IPS-20b (cell line): ENCODE measurements at regions not wholly inside any gene's neighbourhood (a gene's known extent, or its start where the extent isn't known, plus 50 kb on each side); places are given as distances from the start of the nearest gene placed in this dataset.

Experiments
- H3K27ac ChIP-seq: one replicate; pipeline ENCODE4 v1.5.1; 2013; ENCODE audit warnings: low read length
- H3K27me3 ChIP-seq: 2 replicates; pipeline ENCODE4 v1.6.1; 2013; ENCODE audit warnings: mild to moderate bottlenecking, low read length, inconsistent platforms; ENCODE audit not compliant: insufficient read depth
- H3K36me3 ChIP-seq: 2 replicates; pipeline ENCODE4 v1.6.1; 2013; ENCODE audit warnings: low read depth, mild to moderate bottlenecking, inconsistent platforms, low read length, moderate library complexity; ENCODE audit not compliant: insufficient read depth
- H3K4me1 ChIP-seq: 2 replicates; pipeline ENCODE4 v1.6.1; 2013; ENCODE audit warnings: mild to moderate bottlenecking, control low read depth, inconsistent platforms, low read length, moderate library complexity; ENCODE audit not compliant: insufficient read depth
- H3K4me3 ChIP-seq: 2 replicates; pipeline ENCODE4 v1.5.1; 2013; ENCODE audit warnings: mild to moderate bottlenecking, low read length, inconsistent platforms
- H3K9ac ChIP-seq: 2 replicates; pipeline ENCODE4 v1.6.1; 2013; ENCODE audit warnings: low read depth, mild to moderate bottlenecking, inconsistent platforms, low read length, moderate library complexity
- H3K9me3 ChIP-seq: 2 replicates; pipeline ENCODE4 v1.6.1; 2013; ENCODE audit warnings: mild to moderate bottlenecking, low read depth, low read length, inconsistent platforms; ENCODE audit not compliant: insufficient read depth

DNA sequence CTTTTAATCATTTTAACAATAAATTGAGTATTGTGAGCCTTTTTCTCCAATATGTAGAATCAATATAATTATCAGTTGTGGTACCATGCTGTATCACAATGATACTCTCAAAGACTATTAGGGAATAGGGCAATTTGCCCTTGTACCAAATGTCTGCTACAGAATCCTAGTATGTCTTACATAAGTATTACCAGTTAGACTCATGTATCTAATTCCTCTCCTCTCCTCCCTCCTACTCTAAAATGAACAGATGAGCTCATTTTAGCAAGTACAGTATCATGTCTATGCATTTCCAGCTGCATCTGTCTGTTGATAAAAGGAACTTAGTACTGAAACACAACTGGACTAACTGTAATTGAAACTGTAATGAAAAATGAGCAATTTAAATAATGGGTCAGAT is 124.3 kb upstream of the ATP11B start:
- no peaks in the 10 kb centered on the region for H3K27me3 ChIP-seq
- H3K4me3 ChIP-seq: no peak overlapping the region
- 0 out of 2 replicates have a peak, but pooled peaks cover 3% of the 10 kb centered on the region for H3K4me1 ChIP-seq
- H3K9ac ChIP-seq: no peak overlapping the region
- H3K36me3 ChIP-seq: no peaks in the 10 kb centered on the region
- no peaks in the 10 kb centered on the region for H3K9me3 ChIP-seq
- no peak overlapping the region for H3K27ac ChIP-seq

DNA sequence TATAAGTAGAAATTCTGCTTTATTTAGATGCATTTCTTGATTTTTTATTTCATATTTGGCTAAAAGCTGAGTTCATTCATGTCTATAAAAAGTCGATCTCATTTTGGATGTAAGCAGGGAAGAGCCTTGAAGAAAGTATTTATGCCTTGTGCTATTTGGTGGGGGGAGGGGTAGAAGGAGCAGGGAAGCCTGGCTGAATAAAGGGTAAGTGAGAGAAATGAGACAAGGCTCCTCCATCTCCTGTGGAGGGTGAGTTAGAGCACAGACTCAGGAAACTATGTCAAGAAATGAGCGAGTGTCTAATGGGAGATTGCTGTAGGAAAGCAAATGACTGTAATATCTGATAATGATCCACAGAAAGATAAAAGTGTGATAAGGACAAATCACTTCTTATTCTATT is 121.8 kb upstream of the ATP11B start:
- Histone ChIP-seq H3K36me3 (no peaks in the 10 kb centered on the region), H3K27ac (no peak overlapping the region), H3K9ac (no peak overlapping the region), H3K4me3 (no peak overlapping the region), H3K9me3 (no peaks in the 10 kb centered on the region), H3K27me3 (no peaks in the 10 kb centered on the region), H3K4me1 (0 out of 2 replicates have a peak, but pooled peaks cover 3% of the 10 kb centered on the region)

DNA sequence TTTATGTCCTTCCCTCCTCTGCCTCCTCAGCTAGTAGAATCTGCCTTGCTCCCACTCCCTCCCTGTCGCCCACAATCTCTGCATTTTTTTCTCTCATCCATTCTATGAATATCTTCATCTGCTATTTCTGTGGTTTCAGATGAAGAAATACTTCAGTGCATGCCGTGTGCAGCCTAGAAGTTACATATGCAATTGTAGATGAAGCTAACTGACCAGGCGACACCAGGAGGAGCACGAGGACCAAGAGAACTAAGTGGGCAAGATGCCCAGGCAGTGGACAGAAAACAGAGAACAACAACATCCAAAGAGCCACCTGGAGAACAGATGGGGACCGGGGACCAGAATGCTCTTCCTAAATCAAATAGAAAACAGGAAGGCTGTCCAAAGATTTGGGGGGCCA is 121.4 kb upstream of the ATP11B start:
- H3K27ac ChIP-seq: no peak overlapping the region
- H3K9me3 ChIP-seq: no peaks in the 10 kb centered on the region
- H3K4me3 ChIP-seq: no peak overlapping the region
- no peaks in the 10 kb centered on the region for H3K36me3 ChIP-seq
- H3K27me3 ChIP-seq: no peaks in the 10 kb centered on the region
- H3K4me1 ChIP-seq: 0 out of 2 replicates have a peak, but pooled peaks cover 3% of the 10 kb centered on the region
- no peak overlapping the region for H3K9ac ChIP-seq

DNA sequence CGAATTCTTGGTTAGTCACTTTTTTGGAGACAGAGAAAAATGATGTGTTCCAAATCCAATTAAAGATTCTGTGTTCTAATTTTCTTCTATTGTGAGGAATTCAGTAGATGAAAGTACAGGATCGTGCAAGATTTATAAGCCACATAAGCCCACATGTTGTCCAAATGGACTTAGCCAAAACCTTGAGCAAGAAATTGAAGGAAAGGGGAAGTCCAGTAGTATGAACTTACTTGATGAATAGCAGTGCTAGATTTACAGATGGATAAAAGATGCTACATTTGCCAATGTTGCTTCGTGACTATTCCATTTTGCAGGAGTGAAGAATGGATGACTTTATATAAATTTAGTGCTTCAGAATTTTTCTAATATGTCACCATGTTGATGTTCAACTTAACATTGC is 120.0 kb upstream of the ATP11B start:
- Histone ChIP-seq H3K36me3 (no peaks in the 10 kb centered on the region), H3K27ac (no peak overlapping the region), H3K4me3 (no peak overlapping the region), H3K4me1 (0 out of 2 replicates have a peak, but pooled peaks cover 3% of the 10 kb centered on the region), H3K9ac (no peak overlapping the region), H3K27me3 (no peaks in the 10 kb centered on the region), H3K9me3 (no peaks in the 10 kb centered on the region)

DNA sequence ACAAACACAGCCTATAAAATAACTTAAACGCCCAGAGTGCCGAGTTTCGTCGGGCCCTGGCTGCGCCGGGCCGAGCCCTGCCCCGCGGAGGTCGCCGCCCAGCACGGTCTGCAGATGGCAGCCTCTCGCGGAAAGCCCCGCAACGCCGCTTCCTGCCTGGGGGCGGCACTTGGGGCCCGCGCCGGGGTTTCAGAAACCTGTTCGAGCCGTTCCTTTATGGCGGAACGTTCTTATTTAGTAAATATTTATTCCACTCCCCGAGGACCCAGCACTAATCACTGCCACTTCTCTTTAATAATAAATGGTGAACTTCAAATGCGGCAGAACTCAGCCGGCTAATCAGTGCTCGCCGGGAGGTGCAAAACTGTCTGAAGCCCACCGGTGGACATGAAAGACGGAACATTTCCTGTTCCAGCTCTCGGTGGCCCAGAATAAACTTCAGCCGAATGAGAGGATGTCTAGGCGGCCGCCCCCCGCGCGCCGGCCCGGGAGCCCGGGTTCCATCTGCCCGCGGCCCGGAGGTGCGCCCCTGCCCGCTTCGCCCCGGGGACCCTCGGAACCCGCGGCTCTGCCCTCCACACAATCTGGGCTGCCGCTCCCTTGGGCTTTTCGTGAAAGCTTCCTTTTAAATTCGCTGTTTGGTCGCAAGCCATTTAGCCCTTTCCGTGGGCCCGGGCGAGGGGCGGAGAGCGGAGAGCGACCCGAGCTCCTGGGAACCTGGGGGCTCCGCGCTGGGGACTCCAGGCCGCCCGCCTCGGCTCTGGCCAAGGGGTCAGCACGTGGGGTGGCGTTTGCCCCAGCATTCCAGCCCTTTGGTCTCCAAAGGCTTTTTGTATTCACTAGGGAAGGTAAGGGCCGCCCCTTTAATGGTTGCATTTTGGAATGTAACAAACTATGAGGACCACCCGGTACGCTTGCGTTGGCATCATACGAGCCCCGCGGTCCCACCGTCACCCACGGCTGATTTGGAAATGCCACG is 110.8 kb upstream of the ATP11B start:
- Histone ChIP-seq H3K27me3 (peaks cover 15% of the 10 kb centered on the region; the same call in 1 of the 2 replicates), H3K9me3 (no peaks in the 10 kb centered on the region), H3K27ac (no peak overlapping the region), H3K4me1 (peaks cover 4% of the 10 kb centered on the region; the same call in 1 of the 2 replicates), H3K36me3 (no peaks in the 10 kb centered on the region), H3K9ac (peak overlapping the region; percentile 70; the same call in 1 of the 2 replicates), H3K4me3 (peak overlapping the region; percentile 82)

DNA sequence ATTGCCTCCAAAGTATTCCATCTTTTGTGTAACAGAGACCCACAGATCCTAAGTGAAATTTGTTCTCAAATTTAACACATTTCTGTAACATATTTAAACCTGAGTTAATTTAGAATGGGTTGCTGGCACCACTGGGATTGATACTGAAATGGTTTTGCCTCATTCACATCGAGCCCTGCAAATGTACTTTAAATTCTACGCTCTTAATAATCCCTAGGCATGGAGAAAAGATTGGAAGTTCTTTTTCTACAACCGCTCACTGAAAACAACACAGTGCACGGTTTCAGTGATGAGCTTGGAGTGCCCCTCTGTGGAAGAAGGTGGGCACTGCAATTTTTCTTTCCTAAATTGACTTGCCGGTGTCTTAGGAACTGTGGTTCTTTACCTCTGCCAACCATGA is 109.9 kb upstream of the ATP11B start:
- Histone ChIP-seq H3K4me1 (peaks cover 4% of the 10 kb centered on the region; the same call in 1 of the 2 replicates), H3K9ac (no peak overlapping the region; the same call in 1 of the 2 replicates), H3K9me3 (no peaks in the 10 kb centered on the region), H3K27ac (no peak overlapping the region), H3K27me3 (peaks cover 15% of the 10 kb centered on the region; the same call in 1 of the 2 replicates), H3K36me3 (no peaks in the 10 kb centered on the region), H3K4me3 (peak overlapping the region; percentile 82; the same call in 1 of the 2 replicates)

DNA sequence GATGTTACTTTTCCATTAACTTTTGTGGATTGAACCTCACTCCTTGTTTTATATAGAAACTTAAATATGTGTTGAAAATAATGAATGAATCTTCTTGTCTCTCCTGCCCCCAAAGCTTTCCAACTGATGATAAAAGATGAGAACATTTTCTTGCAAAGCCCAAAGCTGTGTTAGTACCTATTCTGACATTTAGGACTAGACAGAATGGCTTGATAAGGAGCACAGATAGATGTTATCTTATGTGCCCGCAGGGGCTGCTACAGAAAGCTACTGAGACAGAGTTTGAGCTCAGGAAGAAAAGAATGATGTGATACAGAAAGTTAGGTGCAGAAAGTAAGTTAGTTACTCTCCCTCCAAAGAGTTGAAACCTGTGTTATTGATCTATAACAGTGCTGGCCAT is 109.4 kb upstream of the ATP11B start:
- H3K36me3 ChIP-seq: no peaks in the 10 kb centered on the region
- no peak overlapping the region for H3K4me3 ChIP-seq
- H3K27ac ChIP-seq: no peak overlapping the region
- H3K9me3 ChIP-seq: no peaks in the 10 kb centered on the region
- peaks cover 15% of the 10 kb centered on the region; the same call in 1 of the 2 replicates for H3K27me3 ChIP-seq
- H3K9ac ChIP-seq: no peak overlapping the region
- peaks cover 4% of the 10 kb centered on the region; the same call in 1 of the 2 replicates for H3K4me1 ChIP-seq

DNA sequence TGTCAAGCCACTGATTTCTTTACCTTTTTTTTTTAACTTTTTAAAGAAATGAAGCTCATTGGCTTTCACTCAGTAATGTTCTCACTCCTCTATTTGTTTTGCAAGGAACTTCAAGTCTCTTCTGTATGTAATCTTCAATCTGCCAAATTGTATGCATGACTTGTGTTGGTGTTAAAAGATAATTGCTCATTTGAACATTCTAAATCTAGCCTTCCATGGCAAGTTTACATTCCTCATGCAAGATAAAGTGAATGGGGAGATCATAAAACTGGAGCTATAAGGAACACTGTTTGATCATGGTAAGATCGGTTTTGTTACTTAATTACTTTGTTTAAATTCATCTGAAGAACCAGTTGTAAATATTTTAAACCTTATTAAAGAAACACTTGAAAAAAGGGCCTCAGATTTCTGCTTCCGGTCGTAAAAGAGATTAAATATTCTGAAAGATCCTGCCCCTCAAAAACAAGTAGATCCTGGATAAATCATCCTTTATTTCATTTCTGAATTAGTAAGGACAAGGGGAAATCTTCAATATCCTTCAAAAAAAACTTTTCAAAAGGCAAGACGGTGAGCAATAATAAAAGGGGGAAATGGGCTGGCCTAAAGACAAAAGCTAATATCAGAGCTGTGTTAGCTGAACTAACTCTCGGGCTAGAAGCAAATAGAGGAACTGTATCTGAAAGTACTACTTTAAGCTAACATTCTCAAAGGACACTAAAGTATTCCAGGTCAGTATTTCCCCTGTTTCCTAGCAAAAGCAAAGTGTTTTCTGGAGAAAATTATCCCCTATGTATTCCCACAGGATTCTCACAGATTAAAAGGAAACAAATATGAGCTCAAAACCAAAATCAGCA is 107.0 kb upstream of the ATP11B start:
- Histone ChIP-seq H3K9me3 (no peaks in the 10 kb centered on the region), H3K4me3 (no peak overlapping the region), H3K36me3 (no peaks in the 10 kb centered on the region), H3K4me1 (peaks cover 4% of the 10 kb centered on the region; the same call in 1 of the 2 replicates), H3K27me3 (peaks cover 13% of the 10 kb centered on the region; the same call in 1 of the 2 replicates), H3K9ac (no peak overlapping the region), H3K27ac (no peak overlapping the region)

DNA sequence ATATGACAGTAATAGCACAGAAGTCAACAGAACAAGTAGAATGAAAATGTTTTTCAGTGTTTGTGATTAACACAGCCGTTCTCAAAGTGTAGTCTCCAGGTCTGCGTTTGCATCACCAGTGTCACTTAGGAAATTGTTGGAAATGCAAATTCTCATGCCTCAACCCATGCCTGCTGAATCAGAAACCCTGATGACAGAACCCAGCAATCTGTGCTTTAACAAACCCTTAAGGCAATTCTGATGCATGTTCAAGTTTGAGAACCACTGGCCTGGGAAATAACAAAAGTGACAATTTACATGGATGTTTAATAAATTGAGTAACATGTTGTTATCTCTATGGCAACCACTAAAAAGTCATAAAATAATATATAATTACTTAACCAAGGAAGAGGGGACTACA is 103.1 kb upstream of the ATP11B start:
- Histone ChIP-seq H3K27me3 (no peaks in the 10 kb centered on the region), H3K36me3 (no peaks in the 10 kb centered on the region), H3K9ac (no peak overlapping the region), H3K9me3 (no peaks in the 10 kb centered on the region), H3K4me1 (no peaks in the 10 kb centered on the region), H3K4me3 (no peak overlapping the region), H3K27ac (no peak overlapping the region)

DNA sequence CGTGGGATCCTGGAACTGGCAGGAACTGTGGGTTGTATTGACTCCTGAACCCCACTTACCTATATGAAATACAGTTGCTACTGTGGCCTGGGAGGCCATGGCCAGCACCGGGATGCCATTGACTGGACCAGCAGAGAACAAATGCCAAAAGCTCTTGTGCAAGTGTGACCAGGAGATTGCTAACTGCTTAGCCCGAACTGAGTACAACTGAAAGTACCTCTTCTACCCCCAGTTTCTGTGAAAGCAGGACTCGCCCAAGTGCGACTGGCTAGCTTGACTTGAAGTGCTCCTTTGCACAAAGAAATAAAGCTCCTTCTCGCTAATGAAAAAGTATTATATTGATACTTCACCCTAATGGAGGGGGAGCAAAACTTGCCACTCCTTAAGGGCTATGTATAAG is 101.3 kb upstream of the ATP11B start:
- no peaks in the 10 kb centered on the region for H3K9me3 ChIP-seq
- H3K27me3 ChIP-seq: no peaks in the 10 kb centered on the region
- H3K4me3 ChIP-seq: no peak overlapping the region
- no peak overlapping the region for H3K27ac ChIP-seq
- H3K4me1 ChIP-seq: no peaks in the 10 kb centered on the region
- H3K9ac ChIP-seq: no peak overlapping the region
- H3K36me3 ChIP-seq: no peaks in the 10 kb centered on the region

DNA sequence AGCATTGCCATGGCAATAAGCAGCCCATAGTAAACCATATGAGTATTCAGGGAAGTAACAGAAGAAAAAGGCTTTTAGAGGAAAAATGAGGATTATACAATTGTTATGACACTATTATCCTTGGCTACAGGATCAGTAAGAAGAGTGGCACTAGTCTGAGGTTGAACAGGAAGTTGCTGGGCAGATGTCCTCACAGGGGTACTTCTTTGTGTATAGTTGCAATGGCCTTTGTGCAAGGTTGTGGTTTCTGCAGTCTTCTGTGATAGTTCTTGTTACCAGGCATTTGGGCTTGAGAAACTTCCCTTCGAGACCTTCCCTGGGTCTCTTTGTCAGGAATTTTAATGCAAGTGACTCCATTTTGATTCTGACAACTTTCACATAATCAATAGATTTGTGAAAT is 100.6 kb upstream of the ATP11B start:
- Histone ChIP-seq H3K36me3 (no peaks in the 10 kb centered on the region), H3K27me3 (no peaks in the 10 kb centered on the region), H3K4me3 (no peak overlapping the region), H3K9ac (no peak overlapping the region), H3K9me3 (no peaks in the 10 kb centered on the region), H3K4me1 (no peaks in the 10 kb centered on the region), H3K27ac (no peak overlapping the region)
